HepG2 (cell line): ENCODE measurements at regions not wholly inside any gene's neighbourhood (a gene's known extent, or its start where the extent isn't known, plus 50 kb on each side); places are given as distances from the start of the nearest gene placed in this dataset.
A peak's percentile ranks its signal among the peaks of the same experiment; 100 is the strongest.

Source experiments
- ATAC-seq: fragments of 200-7000 bp; cut with Tn5 transposase; 3 replicates; pipeline ENCODE4 v1.9.1; 2020; ENCODE audit warnings: mild to moderate bottlenecking, moderate library complexity
- BruUV-seq: library from RNA; stranded (reverse); fragments of 400-500 nt; replicated peaks from 2 replicates; lab custom pipeline; 2021; lab: Mats Ljungman, UMichigan
- CTCF ChIA-PET: fragments of 300-600 bp; formaldehyde crosslinking; extraction: SDS; loops from one replicate; lab custom pipeline; 2021; ENCODE audit warnings: low total read pairs, inconsistent platforms, low intra/inter-chr PET ratio; lab: Yijun Ruan, JAX
- POLR2A ChIA-PET: fragments of 350-600 bp; sonication (Branson Sonifier 250); formaldehyde crosslinking; loops from one replicate; lab custom pipeline; 2020; ENCODE audit warnings: antibody characterized with exemption, inconsistent platforms; lab: Yijun Ruan, JAX
- DNase-seq: peaks from one replicate; pipeline ENCODE4 v3.0.0-alpha.2; 2015; ENCODE audit warnings: low spot score
- FAIRE-seq: peaks from 3 replicates; lab custom pipeline; 2011; peaks lifted over from hg19 to GRCh38; lab: Jason Lieb, UNC
- H2AFZ ChIP-seq: one replicate; pipeline ENCODE4 v1.6.1; 2011; ENCODE audit warnings: low read length, inconsistent platforms
- H3K27ac ChIP-seq: fragments of 300-600 bp; 3 replicates; pipeline ENCODE4 v1.8.0; 2011; ENCODE audit warnings: mixed run types, mild to moderate bottlenecking, mixed read lengths, low read length, inconsistent platforms; ENCODE audit not compliant: insufficient read depth; ENCODE audit errors: extremely low read length
- H3K27me3 ChIP-seq, 2 experiments: fragments of 200-600 bp in 1 of 2; 2 replicates in 1 of 2; 3 replicates in 1 of 2; pipeline versions ENCODE4 v1.6.0 to v1.8.0; 2011; ENCODE audit warnings: low read length in 2 of 2, mild to moderate bottlenecking in 2 of 2, moderate library complexity in 2 of 2, inconsistent platforms in 1 of 2; ENCODE audit not compliant: insufficient read depth in 2 of 2, control insufficient read depth in 1 of 2
- H3K36me3 ChIP-seq, 2 experiments: fragments of 200-600 bp in 1 of 2; replicated peaks in 1 of 2; 2 replicates in 1 of 2; 3 replicates in 1 of 2; pipeline versions ENCODE4 v1.5.1 to v1.8.0; 2011; ENCODE audit warnings: low read length in 2 of 2, inconsistent platforms in 1 of 2; ENCODE audit not compliant: insufficient read depth in 2 of 2, control insufficient read depth in 1 of 2
- H3K4me1 ChIP-seq: 2 replicates; pipeline ENCODE4 v1.5.1; 2012; ENCODE audit warnings: low read length, inconsistent platforms; ENCODE audit not compliant: insufficient read depth
- H3K4me2 ChIP-seq: 2 replicates; pipeline ENCODE4 v1.6.0; 2011; ENCODE audit warnings: low read depth, low read length, inconsistent platforms
- H3K4me3 ChIP-seq, 3 experiments: fragments of 200-600 bp in 1 of 3; sonication (generic), shearing (Covaris generic) in 1 of 3; replicated peaks in 1 of 3; 2 replicates each; pipeline ENCODE4 v1.5.1; 2011 to 2016; ENCODE audit warnings: low read length in 3 of 3, inconsistent platforms in 2 of 3, low read depth in 2 of 3, mild to moderate bottlenecking in 2 of 3, control low read depth in 1 of 3, mixed read lengths in 1 of 3; ENCODE audit not compliant: insufficient read depth in 1 of 3
- H3K79me2 ChIP-seq: one replicate; pipeline ENCODE4 v1.6.1; 2011; ENCODE audit warnings: low read length, inconsistent platforms; ENCODE audit not compliant: insufficient read depth
- H3K9ac ChIP-seq: 2 replicates; pipeline ENCODE4 v1.6.0; 2011; ENCODE audit warnings: mild to moderate bottlenecking, low read depth, low read length, inconsistent platforms; ENCODE audit not compliant: insufficient read depth
- H3K9me3 ChIP-seq: 2 replicates; pipeline ENCODE4 v1.5.1; 2012; ENCODE audit warnings: mild to moderate bottlenecking, low read length
- H4K20me1 ChIP-seq: 2 replicates; pipeline ENCODE4 v1.6.0; 2011; ENCODE audit warnings: inconsistent platforms, mild to moderate bottlenecking, low read length, moderate library complexity; ENCODE audit not compliant: insufficient read depth
- DR1 ChIP-seq: sonication (generic); formaldehyde crosslinking; IDR thresholded peaks from 2 replicates; pipeline ENCODE4 v1.8.0; 2021; ENCODE audit warnings: mild to moderate bottlenecking, missing genetic modification reagents, inconsistent platforms
- ELF3 ChIP-seq: IDR thresholded peaks from 2 replicates; pipeline ENCODE4 v1.6.1; 2016; ENCODE audit warnings: missing genetic modification reagents, missing compliant biosample characterization
- HNF4A ChIP-seq: sonication (generic); formaldehyde crosslinking; IDR thresholded peaks from 2 replicates; pipeline ENCODE4 v1.4.0; 2020; ENCODE audit warnings: missing genetic modification reagents
- HNRNPLL ChIP-seq: fragments of 200-400 bp; formaldehyde crosslinking; IDR thresholded peaks from 2 replicates; pipeline ENCODE4 v1.6.1; 2017; ENCODE audit warnings: mild to moderate bottlenecking, low read depth, low read length; ENCODE audit not compliant: poor library complexity, severe bottlenecking
- MATR3 ChIP-seq: sonication (generic); formaldehyde crosslinking; IDR thresholded peaks from 2 replicates; pipeline ENCODE4 v1.4.0; 2020; ENCODE audit warnings: missing genetic modification reagents
- MLLT10 ChIP-seq: sonication (generic); formaldehyde crosslinking; IDR thresholded peaks from 2 replicates; pipeline ENCODE4 v1.4.0; 2020; ENCODE audit warnings: missing genetic modification reagents
- NFRKB ChIP-seq: fragments of 450-650 bp; IDR thresholded peaks from 2 replicates; pipeline ENCODE4 v1.6.1; 2017
- STAT5B ChIP-seq: sonication (generic); formaldehyde crosslinking; IDR thresholded peaks from 2 replicates; pipeline ENCODE4 v1.4.0; 2020; ENCODE audit warnings: missing genetic modification reagents
- TEAD3 ChIP-seq: optimal IDR thresholded peaks from 2 replicates; pipeline ENCODE3; 2016; ENCODE audit warnings: borderline replicate concordance
- ZNF7 ChIP-seq: IDR thresholded peaks from 2 replicates; pipeline ENCODE4 v1.6.1; 2016; ENCODE audit warnings: missing biosample characterization, missing genetic modification reagents
- ZNF773 ChIP-seq: sonication (generic); formaldehyde crosslinking; IDR thresholded peaks from 2 replicates; pipeline ENCODE4 v1.4.0; 2020; ENCODE audit warnings: missing genetic modification reagents, borderline replicate concordance
- ZNF878 ChIP-seq: sonication (generic); formaldehyde crosslinking; IDR thresholded peaks from 2 replicates; pipeline ENCODE4 v1.8.1; 2023; ENCODE audit warnings: mild to moderate bottlenecking, missing genetic modification reagents, moderate library complexity
- WGBS: methylation state at CpG from one replicate; pipeline ENCODE4 v1.1.6; 2017; ENCODE audit warnings: low lambda C conversion rate; 5-methylcytosine and 5-hydroxymethylcytosine counted together
- in situ Hi-C: cut with HindIII; loops from 2 replicates; pipeline ENCODE4 v1.10.0; 2017; ENCODE audit warnings: low pct_unique_long_range_greater_than_20kb; ENCODE audit not compliant: extremely low pct_ligation_motif_present
- intact Hi-C: fragments of 100-400 bp; cut with micrococcal nuclease; formaldehyde crosslinking; loops from one replicate; pipeline ENCODE4 v1.10.0; 2022; ENCODE audit not compliant: unreplicated experiment

DNA sequence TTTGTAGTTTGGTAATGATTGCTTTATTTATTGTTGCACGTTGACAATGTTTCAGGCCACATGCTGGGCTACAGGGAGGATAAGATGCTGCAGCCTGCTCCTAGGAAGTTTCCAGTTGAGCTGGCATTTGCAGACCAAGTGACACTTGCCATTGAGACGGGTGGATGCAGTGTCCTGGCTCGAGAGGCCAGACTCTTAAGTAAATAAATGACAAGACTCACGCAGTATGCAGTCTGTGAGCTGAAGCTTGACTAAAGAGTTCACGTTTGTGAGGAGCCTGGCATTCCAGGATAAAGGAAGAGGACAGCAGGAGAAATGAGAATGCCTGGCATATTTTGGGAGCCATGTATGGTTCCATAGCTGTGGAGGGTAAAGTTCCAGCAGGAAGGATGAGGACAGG is 105.8 kb downstream of the BAMBI start:
- Histone ChIP-seq H3K4me3 (no peak overlapping the region), H3K27ac (no peak overlapping the region), H3K79me2 (no peaks in the 10 kb centered on the region), H3K36me3 (no peaks in the 10 kb centered on the region), H3K9ac (no peak overlapping the region), H2AFZ (no peak overlapping the region), H3K9me3 (no peaks in the 10 kb centered on the region), H3K4me1 (peaks cover 16% of the 10 kb centered on the region), H4K20me1 (no peaks in the 10 kb centered on the region), H3K4me2 (peak overlapping the region; percentile 27; the same call in 1 of the 2 replicates), H3K27me3 (no peaks in the 10 kb centered on the region)
- TF ChIP-seq TEAD3 (CRISPR knock-in tag) (peak; percentile 44), HNF4A (CRISPR knock-in tag) (no peak)
- POLR2A ChIA-PET = no interaction called here
- WGBS = 0% methylated on average over 5 of the region's 5 CpGs
- CTCF ChIA-PET = no interaction called here
- no TSS peak for BruUV-seq
- in situ Hi-C loops = no loop called here
- DNase-seq (peak; percentile 38), ATAC-seq (peak; percentile 24; the same call in 1 of the 3 replicates), FAIRE-seq (no peak)
- intact Hi-C loops = no loop called here

DNA sequence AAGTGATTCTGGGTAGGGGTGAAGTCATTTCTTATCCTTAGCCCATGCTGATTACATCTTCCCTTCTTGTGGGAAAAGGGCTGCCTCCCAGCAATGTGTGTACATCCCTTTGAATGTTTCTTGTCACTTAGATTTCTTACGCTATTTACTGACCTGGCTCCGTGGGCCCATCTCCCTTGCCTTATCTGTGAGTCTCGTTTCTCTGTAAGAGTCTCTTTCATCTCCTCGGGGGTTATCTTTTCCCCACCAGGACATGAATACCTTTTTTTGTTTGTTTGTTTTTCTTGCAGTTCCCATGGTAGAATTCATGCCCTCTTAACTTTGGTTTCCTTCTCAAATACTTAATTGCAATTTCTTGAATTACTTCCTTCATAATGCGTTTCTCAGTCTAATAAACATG is 107.7 kb downstream of the BAMBI start:
- no peak overlapping the region for H3K4me3 ChIP-seq
- no peak for DNase-seq
- POLR2A ChIA-PET = no interaction called here
- H3K27ac ChIP-seq = no peak overlapping the region
- CTCF ChIA-PET = no interaction called here
- no peak for TF ChIP-seq HNRNPLL
- no peak for TF ChIP-seq MATR3
- no peak for TF ChIP-seq MLLT10 (CRISPR knock-in tag)
- TF ChIP-seq ZNF878 (CRISPR knock-in tag) = no peak
- TF ChIP-seq ZNF7 (CRISPR knock-in tag) = no peak
- no peak for TF ChIP-seq ZNF773 (CRISPR knock-in tag)
- TF ChIP-seq NFRKB = no peak
- no peak for TF ChIP-seq ELF3 (CRISPR knock-in tag)
- TF ChIP-seq DR1 (CRISPR knock-in tag) = no peak
- no peak for TF ChIP-seq STAT5B (CRISPR knock-in tag)
- TF ChIP-seq, all 625 proteins: peak for 0
- H3K4me2 ChIP-seq = no peak overlapping the region
- H3K9me3 ChIP-seq = no peaks in the 10 kb centered on the region
- no TSS peak for BruUV-seq
- H3K27me3 ChIP-seq = 0 out of 5 replicates have a peak, but pooled peaks cover 0 to under 1% of the 10 kb centered on the region in 2 experiments
- no peak overlapping the region for H3K9ac ChIP-seq
- no peaks in the 10 kb centered on the region for H3K36me3 ChIP-seq
- H3K79me2 ChIP-seq = no peaks in the 10 kb centered on the region
- 2% methylated on average over 5 of the region's 5 CpGs for whole genome bisulfite sequencing
- no peak overlapping the region for H2AFZ ChIP-seq
- in situ Hi-C loops = no loop called here
- intact Hi-C loops = no loop called here
- peaks cover 16% of the 10 kb centered on the region for H3K4me1 ChIP-seq
- no peak for FAIRE-seq
- H4K20me1 ChIP-seq = no peaks in the 10 kb centered on the region
- ATAC-seq = no peak
